GM12878 (cell line): ENCODE measurements at regions not wholly inside any gene's neighbourhood (a gene's known extent, or its start where the extent isn't known, plus 50 kb on each side); places are given as distances from the start of the nearest gene placed in this dataset.

Experiments
- ATAC-seq: fragments of 200-7000 bp; cut with Tn5 transposase; 3 replicates; pipeline ENCODE4 v1.9.1; 2020; ENCODE audit warnings: mild to moderate bottlenecking, moderate library complexity
- BruUV-seq: library from RNA; stranded (reverse); fragments of 400-500 nt; replicated peaks from 2 replicates; lab custom pipeline; 2021; lab: Mats Ljungman, UMichigan
- CTCF ChIA-PET: fragments of 300-600 bp; sonication (Branson Sonifier 250); formaldehyde crosslinking; extraction: SDS; loops from one replicate; lab custom pipeline; 2021; ENCODE audit warnings: inconsistent platforms; lab: Yijun Ruan, JAX
- POLR2A ChIA-PET: fragments of 350-600 bp; formaldehyde crosslinking; extraction: SDS; loops from one replicate; lab custom pipeline; 2021; ENCODE audit warnings: inconsistent platforms; lab: Charles Lee
- RAD21 ChIA-PET: fragments of 300-600 bp; sonication (Branson Sonifier 250); formaldehyde crosslinking; loops from one replicate; lab custom pipeline; 2023; ENCODE audit warnings: antibody characterized with exemption; ENCODE audit not compliant: unreplicated experiment; lab: Charles Lee
- SMC1A ChIA-PET: fragments of 300-600 bp; sonication (Branson Sonifier 250); formaldehyde crosslinking; loops from one replicate; lab custom pipeline; 2023; ENCODE audit not compliant: unreplicated experiment, uncharacterized antibody; lab: Charles Lee
- DNase-seq: peaks from one replicate; pipeline ENCODE4 v3.0.0-alpha.2; 2011; ENCODE audit warnings: low read depth, low spot score
- FAIRE-seq: peaks from 3 replicates; lab custom pipeline; 2011; peaks lifted over from hg19 to GRCh38; lab: Jason Lieb, UNC
- H2AFZ ChIP-seq: 2 replicates; pipeline ENCODE4 v1.6.0; 2011; ENCODE audit warnings: low read depth, low read length, control low read depth; ENCODE audit not compliant: control insufficient read depth
- H3K27ac ChIP-seq: 2 replicates; pipeline ENCODE4 v1.5.1; 2011; ENCODE audit warnings: control low read depth; ENCODE audit not compliant: control insufficient read depth, insufficient read depth
- H3K27me3 ChIP-seq, 2 experiments: replicated peaks in 1 of 2; 2 replicates each; pipeline versions ENCODE4 v1.6.0 to v1.6.1; 2011; ENCODE audit warnings: low read length in 1 of 2; ENCODE audit not compliant: control insufficient read depth in 2 of 2, insufficient read depth in 2 of 2
- H3K36me3 ChIP-seq, 2 experiments: 2 replicates each; pipeline ENCODE4 v1.5.1; 2011; ENCODE audit warnings: low read length in 1 of 2; ENCODE audit not compliant: control insufficient read depth in 2 of 2, insufficient read depth in 2 of 2
- H3K4me1 ChIP-seq: 2 replicates; pipeline ENCODE4 v1.6.1; 2011; ENCODE audit warnings: mild to moderate bottlenecking, low read length, moderate library complexity, mixed read lengths; ENCODE audit not compliant: control insufficient read depth, insufficient read depth
- H3K4me2 ChIP-seq: 2 replicates; pipeline ENCODE4 v1.6.0; 2011; ENCODE audit warnings: control low read depth; ENCODE audit not compliant: control insufficient read depth, insufficient read depth
- H3K4me3 ChIP-seq: fragments of 200-600 bp; sonication (generic); 2 replicates; pipeline ENCODE4 v1.5.1; 2016
- H3K79me2 ChIP-seq: 2 replicates; pipeline ENCODE4 v1.6.0; 2011; ENCODE audit warnings: low read length; ENCODE audit not compliant: control insufficient read depth, insufficient read depth
- H3K9ac ChIP-seq: 2 replicates; pipeline ENCODE4 v1.8.0; 2011; ENCODE audit warnings: low read length, control low read depth, mixed read lengths; ENCODE audit not compliant: control insufficient read depth, insufficient read depth
- H3K9me3 ChIP-seq: replicated peaks from 3 replicates; pipeline ENCODE4 v1.5.1; 2011; ENCODE audit warnings: mild to moderate bottlenecking, low read length; ENCODE audit not compliant: control insufficient read depth, insufficient read depth
- H4K20me1 ChIP-seq: 2 replicates; pipeline ENCODE4 v1.6.0; 2011; ENCODE audit not compliant: control insufficient read depth, insufficient read depth
- CEBPB ChIP-seq, 2 experiments: fragments of 150-350 bp in 1 of 2; IDR thresholded peaks; 2 replicates each; pipeline ENCODE4 v1.6.1; 2012 to 2014; ENCODE audit warnings: low read depth in 2 of 2, low read length in 2 of 2, borderline replicate concordance in 1 of 2, inconsistent platforms in 1 of 2
- DPF2 ChIP-seq: fragments of 450-650 bp; IDR thresholded peaks from 2 replicates; pipeline ENCODE4 v1.6.1; 2017; ENCODE audit warnings: mild to moderate bottlenecking
- EP300 ChIP-seq, 2 experiments: fragments of 150-350 bp in 1 of 2; IDR thresholded peaks; 2 replicates each; pipeline ENCODE4 v1.6.1; 2011 to 2012; ENCODE audit warnings: low read depth in 2 of 2, low read length in 2 of 2, borderline replicate concordance in 1 of 2, improper control_type of control experiment in 1 of 2, inconsistent platforms in 1 of 2; ENCODE audit not compliant: control insufficient read depth in 1 of 2
- FOS ChIP-seq: IDR thresholded peaks from 3 replicates; pipeline ENCODE4 v1.6.1; 2011; ENCODE audit warnings: borderline replicate concordance; ENCODE audit not compliant: insufficient read length; ENCODE audit errors: extremely low read depth
- GATAD2B ChIP-seq: fragments of 450-650 bp; conservative IDR thresholded peaks from 2 replicates; pipeline ENCODE4 v1.6.1; 2017; ENCODE audit warnings: low read depth, mild to moderate bottlenecking, moderate library complexity
- NFIC ChIP-seq: IDR thresholded peaks from 2 replicates; pipeline ENCODE4 v1.6.1; 2012; ENCODE audit warnings: low read depth, mild to moderate bottlenecking, inconsistent platforms, low read length, moderate library complexity
- RBBP5 ChIP-seq: fragments of 200-600 bp; sonication (generic); conservative IDR thresholded peaks from 2 replicates; pipeline ENCODE4 v1.6.1; 2016
- WGBS: methylation state at CpG from one replicate; pipeline ENCODE4 v1.1.6; 2016; ENCODE audit warnings: low lambda C conversion rate; ENCODE audit not compliant: insufficient replicate concordance, insufficient coverage; ENCODE audit errors: missing lambda C conversion rate; 5-methylcytosine and 5-hydroxymethylcytosine counted together
- in situ Hi-C: fragments of 300-500 bp; cut with MboI; formaldehyde crosslinking; loops from 9 replicates; pipeline ENCODE4 v1.14.3; 2018; ENCODE audit warnings: mixed read lengths
- intact Hi-C: fragments of 100-400 bp; cut with micrococcal nuclease; formaldehyde crosslinking; loops from one replicate; pipeline ENCODE4 v1.14.2; 2022; ENCODE audit not compliant: unreplicated experiment
- TF ChIP-seq, protein P1 (sequence below): IDR thresholded peaks from 2 replicates; pipeline ENCODE4 v1.6.1; 2011; ENCODE audit warnings: mild to moderate bottlenecking, low read depth, low read length, moderate library complexity; ENCODE audit not compliant: insufficient replicate concordance
- TF ChIP-seq, protein P2 (sequence below): IDR thresholded peaks from 2 replicates; pipeline ENCODE4 v1.6.1; 2011; ENCODE audit warnings: low read depth, mild to moderate bottlenecking, low read length, moderate library complexity, borderline replicate concordance; ENCODE audit errors: extremely low read depth
- TF ChIP-seq, protein P3 (sequence below): fragments of 150-350 bp; IDR thresholded peaks from 2 replicates; pipeline ENCODE4 v1.6.1; 2016; ENCODE audit warnings: low read depth, low read length
- TF ChIP-seq, protein P4 (sequence below): IDR thresholded peaks from 2 replicates; pipeline ENCODE4 v1.6.1; 2011; ENCODE audit warnings: borderline replicate concordance, low read depth, mild to moderate bottlenecking, moderate library complexity, mixed read lengths, low read length; ENCODE audit not compliant: insufficient read depth; ENCODE audit errors: extremely low read length

DNA sequence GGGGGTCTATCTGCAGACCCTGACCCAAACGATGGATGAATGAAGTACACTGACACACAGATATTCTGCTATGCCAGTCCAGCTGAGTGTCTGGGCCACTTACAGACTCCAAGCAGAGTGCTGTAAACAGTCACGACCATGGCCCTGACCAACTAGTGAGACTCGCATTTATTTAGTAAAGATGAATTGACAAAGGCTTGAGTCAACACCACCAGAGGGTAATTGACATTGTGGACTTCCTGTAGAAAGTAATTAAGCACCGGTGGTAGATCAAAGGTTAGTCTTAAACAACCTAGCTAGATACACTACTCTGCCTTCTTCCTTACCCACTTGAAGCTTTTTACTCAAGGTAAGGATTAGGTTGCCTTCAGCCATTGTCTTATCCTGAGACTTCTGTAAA, 63.4 kb upstream of the KPNA3 start (continued):
- TF ChIP-seq, protein P1, sequence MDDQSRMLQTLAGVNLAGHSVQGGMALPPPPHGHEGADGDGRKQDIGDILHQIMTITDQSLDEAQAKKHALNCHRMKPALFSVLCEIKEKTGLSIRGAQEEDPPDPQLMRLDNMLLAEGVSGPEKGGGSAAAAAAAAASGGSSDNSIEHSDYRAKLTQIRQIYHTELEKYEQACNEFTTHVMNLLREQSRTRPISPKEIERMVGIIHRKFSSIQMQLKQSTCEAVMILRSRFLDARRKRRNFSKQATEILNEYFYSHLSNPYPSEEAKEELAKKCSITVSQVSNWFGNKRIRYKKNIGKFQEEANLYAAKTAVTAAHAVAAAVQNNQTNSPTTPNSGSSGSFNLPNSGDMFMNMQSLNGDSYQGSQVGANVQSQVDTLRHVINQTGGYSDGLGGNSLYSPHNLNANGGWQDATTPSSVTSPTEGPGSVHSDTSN: no peak

DNA sequence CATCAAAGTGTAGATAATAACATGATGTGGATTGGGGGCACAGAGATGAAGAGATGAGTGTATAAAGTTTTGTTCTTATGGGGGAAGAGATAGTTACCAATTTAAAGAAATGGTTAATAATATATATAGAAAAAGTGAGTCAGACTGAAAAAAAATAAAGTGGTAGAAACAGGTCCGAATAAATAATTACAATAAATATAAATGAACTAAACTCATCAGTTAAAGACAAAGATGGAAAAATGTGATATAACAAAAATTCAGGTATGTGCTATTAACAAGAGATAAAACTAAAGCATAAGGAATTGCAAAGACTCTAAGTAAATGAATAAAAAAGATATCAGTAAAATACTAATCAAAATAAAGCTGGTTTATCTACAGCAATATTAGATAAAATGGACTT, 61.1 kb upstream of the KPNA3 start:
- Histone ChIP-seq H3K4me2 (no peak overlapping the region), H2AFZ (no peak overlapping the region), H3K9ac (no peak overlapping the region), H3K36me3 (no peaks in the 10 kb centered on the region), H3K27me3 (no peaks in the 10 kb centered on the region), H3K79me2 (no peaks in the 10 kb centered on the region), H3K9me3 (no peaks in the 10 kb centered on the region; the same call in 1 of the 3 replicates), H3K27ac (no peak overlapping the region), H3K4me1 (no peaks in the 10 kb centered on the region), H4K20me1 (no peaks in the 10 kb centered on the region), H3K4me3 (no peak overlapping the region)
- TF ChIP-seq, protein P1: no peak
- no peak for TF ChIP-seq NFIC
- TF ChIP-seq, protein P2, sequence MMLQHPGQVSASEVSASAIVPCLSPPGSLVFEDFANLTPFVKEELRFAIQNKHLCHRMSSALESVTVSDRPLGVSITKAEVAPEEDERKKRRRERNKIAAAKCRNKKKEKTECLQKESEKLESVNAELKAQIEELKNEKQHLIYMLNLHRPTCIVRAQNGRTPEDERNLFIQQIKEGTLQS: no peak
- TF ChIP-seq RBBP5: no peak
- TF ChIP-seq GATAD2B: no peak
- no peak for TF ChIP-seq CEBPB (IDR thresholded peaks at IDR 0.05; ENCODE audit: borderline replicate concordance in 1 of 2, low read depth in 2 of 2, low read length in 2 of 2)
- no peak for TF ChIP-seq EP300 (IDR thresholded peaks at IDR 0.05; ENCODE audit: borderline replicate concordance in 1 of 2, control insufficient read depth in 1 of 2, low read depth in 2 of 2, low read length in 2 of 2)
- no peak for TF ChIP-seq FOS
- TF ChIP-seq, protein P3, sequence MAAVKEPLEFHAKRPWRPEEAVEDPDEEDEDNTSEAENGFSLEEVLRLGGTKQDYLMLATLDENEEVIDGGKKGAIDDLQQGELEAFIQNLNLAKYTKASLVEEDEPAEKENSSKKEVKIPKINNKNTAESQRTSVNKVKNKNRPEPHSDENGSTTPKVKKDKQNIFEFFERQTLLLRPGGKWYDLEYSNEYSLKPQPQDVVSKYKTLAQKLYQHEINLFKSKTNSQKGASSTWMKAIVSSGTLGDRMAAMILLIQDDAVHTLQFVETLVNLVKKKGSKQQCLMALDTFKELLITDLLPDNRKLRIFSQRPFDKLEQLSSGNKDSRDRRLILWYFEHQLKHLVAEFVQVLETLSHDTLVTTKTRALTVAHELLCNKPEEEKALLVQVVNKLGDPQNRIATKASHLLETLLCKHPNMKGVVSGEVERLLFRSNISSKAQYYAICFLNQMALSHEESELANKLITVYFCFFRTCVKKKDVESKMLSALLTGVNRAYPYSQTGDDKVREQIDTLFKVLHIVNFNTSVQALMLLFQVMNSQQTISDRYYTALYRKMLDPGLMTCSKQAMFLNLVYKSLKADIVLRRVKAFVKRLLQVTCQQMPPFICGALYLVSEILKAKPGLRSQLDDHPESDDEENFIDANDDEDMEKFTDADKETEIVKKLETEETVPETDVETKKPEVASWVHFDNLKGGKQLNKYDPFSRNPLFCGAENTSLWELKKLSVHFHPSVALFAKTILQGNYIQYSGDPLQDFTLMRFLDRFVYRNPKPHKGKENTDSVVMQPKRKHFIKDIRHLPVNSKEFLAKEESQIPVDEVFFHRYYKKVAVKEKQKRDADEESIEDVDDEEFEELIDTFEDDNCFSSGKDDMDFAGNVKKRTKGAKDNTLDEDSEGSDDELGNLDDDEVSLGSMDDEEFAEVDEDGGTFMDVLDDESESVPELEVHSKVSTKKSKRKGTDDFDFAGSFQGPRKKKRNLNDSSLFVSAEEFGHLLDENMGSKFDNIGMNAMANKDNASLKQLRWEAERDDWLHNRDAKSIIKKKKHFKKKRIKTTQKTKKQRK: no peak
- TF ChIP-seq, protein P4, sequence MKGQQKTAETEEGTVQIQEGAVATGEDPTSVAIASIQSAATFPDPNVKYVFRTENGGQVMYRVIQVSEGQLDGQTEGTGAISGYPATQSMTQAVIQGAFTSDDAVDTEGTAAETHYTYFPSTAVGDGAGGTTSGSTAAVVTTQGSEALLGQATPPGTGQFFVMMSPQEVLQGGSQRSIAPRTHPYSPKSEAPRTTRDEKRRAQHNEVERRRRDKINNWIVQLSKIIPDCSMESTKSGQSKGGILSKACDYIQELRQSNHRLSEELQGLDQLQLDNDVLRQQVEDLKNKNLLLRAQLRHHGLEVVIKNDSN: no peak
- no peak for TF ChIP-seq DPF2
- 91% methylated on average over 1 of the region's 1 CpG for WGBS
- DNase-seq: no peak
- in situ Hi-C loops: no loop called here
- ChIA-PET SMC1A (no interaction called here), RAD21 (no interaction called here), CTCF (no interaction called here), POLR2A (no interaction called here)
- intact Hi-C loops: no loop called here
- no peak for ATAC-seq
- no TSS peak for BruUV-seq
- FAIRE-seq: no peak
